ENCODE measurements at regions not wholly inside any gene's neighbourhood (a gene's known extent, or its start where the extent isn't known, plus 50 kb on each side); places are given as distances from the start of the nearest gene placed in this dataset.

- no CpG with 5 or more reads among the region's 2 CpGs for whole genome bisulfite sequencing (ENCODE audit: insufficient coverage, insufficient read length)
- Histone ChIP-seq H3K27me3 (ENCODE audit: control insufficient read depth, insufficient read depth, low read length) (no peaks in the 10 kb centered on the region), H3K4me1 (ENCODE audit: control insufficient read depth, insufficient read depth, low read length) (no peaks in the 10 kb centered on the region), H3K9me3 (ENCODE audit: control insufficient read depth, insufficient read depth, low read length) (no peaks in the 10 kb centered on the region), H3K4me3 (ENCODE audit: low read length) (no peak overlapping the region), H3K27ac (ENCODE audit: low read length) (no peak overlapping the region), H3K36me3 (ENCODE audit: control insufficient read depth, insufficient read depth, low read length) (no peaks in the 10 kb centered on the region)
- DNase-seq (ENCODE audit: low read depth, low spot score), result no peak
Observed at GRCh38 chr6:68400396-68400795, 234.7 kb upstream of the ADGRB3 start.

- Histone ChIP-seq H3K9me3 (ENCODE audit: control insufficient read depth, insufficient read depth, low read length) (no peaks in the 10 kb centered on the region), H3K4me3 (ENCODE audit: low read length) (no peak overlapping the region), H3K27ac (ENCODE audit: low read length) (no peak overlapping the region), H3K36me3 (ENCODE audit: control insufficient read depth, insufficient read depth, low read length) (no peaks in the 10 kb centered on the region), H3K27me3 (ENCODE audit: control insufficient read depth, insufficient read depth, low read length) (no peaks in the 10 kb centered on the region), H3K4me1 (ENCODE audit: control insufficient read depth, insufficient read depth, low read length) (no peaks in the 10 kb centered on the region)
- DNase-seq (ENCODE audit: low read depth, low spot score), result no peak
Observed at GRCh38 chr6:68391953-68392352, 243.1 kb upstream of the ADGRB3 start.

GRCh38 chr6:68372991-68373390 is 262.1 kb upstream of the ADGRB3 start:
- no peak overlapping the region for H3K27ac ChIP-seq (ENCODE audit: low read length)
- H3K4me3 ChIP-seq (ENCODE audit: low read length), result no peak overlapping the region
- no peak for DNase-seq (ENCODE audit: low read depth, low spot score)
- no peaks in the 10 kb centered on the region for H3K27me3 ChIP-seq (ENCODE audit: control insufficient read depth, insufficient read depth, low read length)
- WGBS (ENCODE audit: insufficient coverage, insufficient read length), result no CpG with 5 or more reads among the region's 5 CpGs
- H3K9me3 ChIP-seq (ENCODE audit: control insufficient read depth, insufficient read depth, low read length), result no peaks in the 10 kb centered on the region
- H3K36me3 ChIP-seq (ENCODE audit: control insufficient read depth, insufficient read depth, low read length), result no peaks in the 10 kb centered on the region
- no peaks in the 10 kb centered on the region for H3K4me1 ChIP-seq (ENCODE audit: control insufficient read depth, insufficient read depth, low read length)

- Histone ChIP-seq H3K4me3 (ENCODE audit: low read length) (no peak overlapping the region), H3K9me3 (ENCODE audit: control insufficient read depth, insufficient read depth, low read length) (no peaks in the 10 kb centered on the region), H3K27me3 (ENCODE audit: control insufficient read depth, insufficient read depth, low read length) (no peaks in the 10 kb centered on the region), H3K4me1 (ENCODE audit: control insufficient read depth, insufficient read depth, low read length) (no peaks in the 10 kb centered on the region), H3K27ac (ENCODE audit: low read length) (no peak overlapping the region), H3K36me3 (ENCODE audit: control insufficient read depth, insufficient read depth, low read length) (no peaks in the 10 kb centered on the region)
- no peak for DNase-seq (ENCODE audit: low read depth, low spot score)
- no CpG with 5 or more reads among the region's 1 CpG for WGBS (ENCODE audit: insufficient coverage, insufficient read length)
Observed at GRCh38 chr6:68368845-68369244, 266.2 kb upstream of the ADGRB3 start.

- Histone ChIP-seq H3K9me3 (ENCODE audit: control insufficient read depth, insufficient read depth, low read length) (no peaks in the 10 kb centered on the region), H3K4me1 (ENCODE audit: control insufficient read depth, insufficient read depth, low read length) (no peaks in the 10 kb centered on the region), H3K4me3 (ENCODE audit: low read length) (no peak overlapping the region), H3K27ac (ENCODE audit: low read length) (no peak overlapping the region), H3K36me3 (ENCODE audit: control insufficient read depth, insufficient read depth, low read length) (no peaks in the 10 kb centered on the region), H3K27me3 (ENCODE audit: control insufficient read depth, insufficient read depth, low read length) (no peaks in the 10 kb centered on the region)
- DNase-seq (ENCODE audit: low read depth, low spot score), result no peak
- no CpG with 5 or more reads among the region's 2 CpGs for WGBS (ENCODE audit: insufficient coverage, insufficient read length)
Observed at GRCh38 chr6:68364271-68364805, 270.7 kb upstream of the ADGRB3 start.

GRCh38 chr6:68343901-68344300 is 291.2 kb upstream of the ADGRB3 start:
- Histone ChIP-seq H3K36me3 (ENCODE audit: control insufficient read depth, insufficient read depth, low read length) (no peaks in the 10 kb centered on the region), H3K27me3 (ENCODE audit: control insufficient read depth, insufficient read depth, low read length) (no peaks in the 10 kb centered on the region), H3K9me3 (ENCODE audit: control insufficient read depth, insufficient read depth, low read length) (no peaks in the 10 kb centered on the region), H3K27ac (ENCODE audit: low read length) (no peak overlapping the region), H3K4me3 (ENCODE audit: low read length) (no peak overlapping the region), H3K4me1 (ENCODE audit: control insufficient read depth, insufficient read depth, low read length) (no peaks in the 10 kb centered on the region)
- no CpG with 5 or more reads among the region's 1 CpG for WGBS (ENCODE audit: insufficient coverage, insufficient read length)
- DNase-seq (ENCODE audit: low read depth, low spot score), result peak; percentile 54

GRCh38 chr6:68342286-68342685 is 292.8 kb upstream of the ADGRB3 start:
- WGBS (ENCODE audit: insufficient coverage, insufficient read length), result no CpG with 5 or more reads among the region's 1 CpG
- H3K27me3 ChIP-seq (ENCODE audit: control insufficient read depth, insufficient read depth, low read length), result no peaks in the 10 kb centered on the region
- no peak overlapping the region for H3K27ac ChIP-seq (ENCODE audit: low read length)
- H3K4me1 ChIP-seq (ENCODE audit: control insufficient read depth, insufficient read depth, low read length), result no peaks in the 10 kb centered on the region
- H3K4me3 ChIP-seq (ENCODE audit: low read length), result no peak overlapping the region
- no peaks in the 10 kb centered on the region for H3K36me3 ChIP-seq (ENCODE audit: control insufficient read depth, insufficient read depth, low read length)
- DNase-seq (ENCODE audit: low read depth, low spot score), result no peak
- H3K9me3 ChIP-seq (ENCODE audit: control insufficient read depth, insufficient read depth, low read length), result no peaks in the 10 kb centered on the region

GRCh38 chr6:68339488-68340131 is 295.5 kb upstream of the ADGRB3 start:
- H3K4me1 ChIP-seq (ENCODE audit: control insufficient read depth, insufficient read depth, low read length), result no peaks in the 10 kb centered on the region
- H3K36me3 ChIP-seq (ENCODE audit: control insufficient read depth, insufficient read depth, low read length), result no peaks in the 10 kb centered on the region
- H3K27me3 ChIP-seq (ENCODE audit: control insufficient read depth, insufficient read depth, low read length), result no peaks in the 10 kb centered on the region
- DNase-seq (ENCODE audit: low read depth, low spot score), result no peak
- H3K4me3 ChIP-seq (ENCODE audit: low read length), result no peak overlapping the region
- H3K27ac ChIP-seq (ENCODE audit: low read length), result no peak overlapping the region
- H3K9me3 ChIP-seq (ENCODE audit: control insufficient read depth, insufficient read depth, low read length), result no peaks in the 10 kb centered on the region

- no peaks in the 10 kb centered on the region for H3K27me3 ChIP-seq (ENCODE audit: control insufficient read depth, insufficient read depth, low read length)
- no peaks in the 10 kb centered on the region for H3K4me1 ChIP-seq (ENCODE audit: control insufficient read depth, insufficient read depth, low read length)
- H3K4me3 ChIP-seq (ENCODE audit: low read length), result no peak overlapping the region
- no peaks in the 10 kb centered on the region for H3K36me3 ChIP-seq (ENCODE audit: control insufficient read depth, insufficient read depth, low read length)
- no peaks in the 10 kb centered on the region for H3K9me3 ChIP-seq (ENCODE audit: control insufficient read depth, insufficient read depth, low read length)
- DNase-seq (ENCODE audit: low read depth, low spot score), result no peak
- no peak overlapping the region for H3K27ac ChIP-seq (ENCODE audit: low read length)
Observed at GRCh38 chr6:68333442-68333841, 301.6 kb upstream of the ADGRB3 start.

GRCh38 chr6:68328156-68328555 is 306.9 kb upstream of the ADGRB3 start:
- 100% methylated on average over 1 of the region's 2 CpGs for WGBS (ENCODE audit: insufficient coverage, insufficient read length)

GRCh38 chr6:68326762-68327161 is 308.3 kb upstream of the ADGRB3 start:
- no CpG with 5 or more reads among the region's 4 CpGs for WGBS (ENCODE audit: insufficient coverage, insufficient read length)
- no peak overlapping the region for H3K27ac ChIP-seq (ENCODE audit: low read length)
- no peaks in the 10 kb centered on the region for H3K4me1 ChIP-seq (ENCODE audit: control insufficient read depth, insufficient read depth, low read length)
- no peak for DNase-seq (ENCODE audit: low read depth, low spot score)
- no peaks in the 10 kb centered on the region for H3K36me3 ChIP-seq (ENCODE audit: control insufficient read depth, insufficient read depth, low read length)
- no peaks in the 10 kb centered on the region for H3K9me3 ChIP-seq (ENCODE audit: control insufficient read depth, insufficient read depth, low read length)
- no peak overlapping the region for H3K4me3 ChIP-seq (ENCODE audit: low read length)
- no peaks in the 10 kb centered on the region for H3K27me3 ChIP-seq (ENCODE audit: control insufficient read depth, insufficient read depth, low read length)

More at GRCh38 chr6:68328156-68328555, 306.9 kb upstream of the ADGRB3 start:
- H3K9me3 ChIP-seq (ENCODE audit: control insufficient read depth, insufficient read depth, low read length), result no peaks in the 10 kb centered on the region
- H3K4me3 ChIP-seq (ENCODE audit: low read length), result no peak overlapping the region
- no peaks in the 10 kb centered on the region for H3K36me3 ChIP-seq (ENCODE audit: control insufficient read depth, insufficient read depth, low read length)
- no peaks in the 10 kb centered on the region for H3K27me3 ChIP-seq (ENCODE audit: control insufficient read depth, insufficient read depth, low read length)
- no peak for DNase-seq (ENCODE audit: low read depth, low spot score)
- no peak overlapping the region for H3K27ac ChIP-seq (ENCODE audit: low read length)
- H3K4me1 ChIP-seq (ENCODE audit: control insufficient read depth, insufficient read depth, low read length), result no peaks in the 10 kb centered on the region

Measured in iPS DF 6.9 (cell line).